ENCODE measurements at regions not wholly inside any gene's neighbourhood (a gene's known extent, or its start where the extent isn't known, plus 50 kb on each side); places are given as distances from the start of the nearest gene placed in this dataset.

DNA sequence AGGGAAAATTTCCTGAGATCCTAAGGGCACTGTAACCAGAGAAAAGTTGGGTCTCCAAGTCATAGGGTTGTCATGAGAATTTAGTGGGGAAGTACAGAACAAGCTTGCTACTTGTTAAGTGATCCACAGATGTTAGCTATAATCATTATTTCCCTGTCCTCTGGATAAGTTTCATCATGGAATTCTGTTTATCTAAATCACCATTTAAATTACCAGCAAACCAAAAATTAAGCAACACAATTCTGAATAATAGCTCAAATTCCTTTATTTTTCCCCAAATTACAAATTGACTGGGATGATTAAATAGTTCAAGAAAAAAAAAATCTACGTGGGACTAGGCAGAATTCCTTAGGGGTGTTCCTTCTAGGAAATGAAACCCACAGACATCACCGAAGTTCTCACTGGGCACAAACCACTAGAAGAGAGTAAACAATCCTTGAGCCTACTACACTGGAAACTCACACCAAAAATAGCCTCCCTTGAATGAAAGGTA lies 159.5 kb downstream of the COL6A3 start:
- TF ChIP-seq POLR2A (IDR thresholded peaks at IDR 0.05), result no peak
- TF ChIP-seq, protein P1, sequence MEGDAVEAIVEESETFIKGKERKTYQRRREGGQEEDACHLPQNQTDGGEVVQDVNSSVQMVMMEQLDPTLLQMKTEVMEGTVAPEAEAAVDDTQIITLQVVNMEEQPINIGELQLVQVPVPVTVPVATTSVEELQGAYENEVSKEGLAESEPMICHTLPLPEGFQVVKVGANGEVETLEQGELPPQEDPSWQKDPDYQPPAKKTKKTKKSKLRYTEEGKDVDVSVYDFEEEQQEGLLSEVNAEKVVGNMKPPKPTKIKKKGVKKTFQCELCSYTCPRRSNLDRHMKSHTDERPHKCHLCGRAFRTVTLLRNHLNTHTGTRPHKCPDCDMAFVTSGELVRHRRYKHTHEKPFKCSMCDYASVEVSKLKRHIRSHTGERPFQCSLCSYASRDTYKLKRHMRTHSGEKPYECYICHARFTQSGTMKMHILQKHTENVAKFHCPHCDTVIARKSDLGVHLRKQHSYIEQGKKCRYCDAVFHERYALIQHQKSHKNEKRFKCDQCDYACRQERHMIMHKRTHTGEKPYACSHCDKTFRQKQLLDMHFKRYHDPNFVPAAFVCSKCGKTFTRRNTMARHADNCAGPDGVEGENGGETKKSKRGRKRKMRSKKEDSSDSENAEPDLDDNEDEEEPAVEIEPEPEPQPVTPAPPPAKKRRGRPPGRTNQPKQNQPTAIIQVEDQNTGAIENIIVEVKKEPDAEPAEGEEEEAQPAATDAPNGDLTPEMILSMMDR (IDR thresholded peaks at IDR 0.05), result no peak
